B cell (primary cell): ENCODE measurements at regions not wholly inside any gene's neighbourhood (a gene's known extent, or its start where the extent isn't known, plus 50 kb on each side); places are given as distances from the start of the nearest gene placed in this dataset.

ENCODE experiments used
- EZH2 ChIP-seq: IDR thresholded peaks from 2 replicates; pipeline ENCODE4 v1.6.1; 2012; ENCODE audit warnings: borderline replicate concordance, low read depth, mild to moderate bottlenecking, moderate library complexity, low read length; ENCODE audit not compliant: insufficient read depth, poor library complexity, severe bottlenecking
- TF ChIP-seq, protein P1 (sequence below): fragments of 200-600 bp; IDR thresholded peaks from one replicate; pipeline ENCODE4 v1.8.0; 2022; ENCODE audit warnings: antibody characterized with exemption, mild to moderate bottlenecking

DNA sequence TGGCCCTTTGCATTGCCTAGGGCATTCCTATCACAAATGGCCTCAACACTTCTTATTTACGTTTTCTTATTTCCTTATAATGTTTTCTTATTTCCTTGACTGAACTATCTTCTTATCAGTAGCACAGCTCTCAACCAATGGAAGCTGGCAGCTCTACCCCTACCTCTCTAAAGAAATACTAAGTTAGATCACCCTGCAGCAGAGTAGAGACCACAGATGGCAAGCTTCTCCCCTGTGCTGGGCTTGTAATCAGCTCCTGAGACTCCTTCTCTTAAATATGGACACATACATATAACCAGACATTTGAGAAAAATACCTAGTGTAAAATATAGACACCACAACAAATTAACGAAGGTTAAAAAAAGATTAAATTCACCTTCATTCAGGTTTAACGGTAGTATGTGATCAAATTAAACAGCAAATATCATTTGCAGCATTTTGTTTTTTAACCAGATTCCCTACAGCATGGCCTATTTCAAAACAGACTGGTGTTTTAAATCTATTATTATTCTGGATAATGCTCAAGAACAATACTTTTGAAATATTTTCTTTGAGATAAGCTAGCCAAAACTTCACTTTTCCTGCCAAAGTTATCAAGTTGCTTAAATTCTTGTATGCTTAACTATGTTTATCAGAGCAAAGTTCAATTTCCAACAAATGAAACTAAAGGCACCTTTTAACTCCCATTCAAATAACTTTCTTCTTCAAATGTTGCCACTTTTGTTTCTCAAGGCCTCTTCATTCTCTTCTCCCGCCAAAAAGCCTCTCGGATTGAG lies 54.3 kb downstream of the SLC41A2 start:
- TF ChIP-seq, protein P1, sequence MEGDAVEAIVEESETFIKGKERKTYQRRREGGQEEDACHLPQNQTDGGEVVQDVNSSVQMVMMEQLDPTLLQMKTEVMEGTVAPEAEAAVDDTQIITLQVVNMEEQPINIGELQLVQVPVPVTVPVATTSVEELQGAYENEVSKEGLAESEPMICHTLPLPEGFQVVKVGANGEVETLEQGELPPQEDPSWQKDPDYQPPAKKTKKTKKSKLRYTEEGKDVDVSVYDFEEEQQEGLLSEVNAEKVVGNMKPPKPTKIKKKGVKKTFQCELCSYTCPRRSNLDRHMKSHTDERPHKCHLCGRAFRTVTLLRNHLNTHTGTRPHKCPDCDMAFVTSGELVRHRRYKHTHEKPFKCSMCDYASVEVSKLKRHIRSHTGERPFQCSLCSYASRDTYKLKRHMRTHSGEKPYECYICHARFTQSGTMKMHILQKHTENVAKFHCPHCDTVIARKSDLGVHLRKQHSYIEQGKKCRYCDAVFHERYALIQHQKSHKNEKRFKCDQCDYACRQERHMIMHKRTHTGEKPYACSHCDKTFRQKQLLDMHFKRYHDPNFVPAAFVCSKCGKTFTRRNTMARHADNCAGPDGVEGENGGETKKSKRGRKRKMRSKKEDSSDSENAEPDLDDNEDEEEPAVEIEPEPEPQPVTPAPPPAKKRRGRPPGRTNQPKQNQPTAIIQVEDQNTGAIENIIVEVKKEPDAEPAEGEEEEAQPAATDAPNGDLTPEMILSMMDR = no peak
- TF ChIP-seq EZH2 = no peak
